GM12878 (cell line): ENCODE measurements at regions not wholly inside any gene's neighbourhood (a gene's known extent, or its start where the extent isn't known, plus 50 kb on each side); places are given as distances from the start of the nearest gene placed in this dataset.

Experiments used
- ATAC-seq: fragments of 200-7000 bp; cut with Tn5 transposase; 3 replicates; pipeline ENCODE4 v1.9.1; 2020; ENCODE audit warnings: mild to moderate bottlenecking, moderate library complexity
- BruUV-seq: library from RNA; stranded (reverse); fragments of 400-500 nt; replicated peaks from 2 replicates; lab custom pipeline; 2021; lab: Mats Ljungman, UMichigan
- CTCF ChIA-PET: fragments of 300-600 bp; sonication (Branson Sonifier 250); formaldehyde crosslinking; extraction: SDS; loops from one replicate; lab custom pipeline; 2021; ENCODE audit warnings: inconsistent platforms; lab: Yijun Ruan, JAX
- POLR2A ChIA-PET: fragments of 350-600 bp; formaldehyde crosslinking; extraction: SDS; loops from one replicate; lab custom pipeline; 2021; ENCODE audit warnings: inconsistent platforms; lab: Charles Lee
- RAD21 ChIA-PET: fragments of 300-600 bp; sonication (Branson Sonifier 250); formaldehyde crosslinking; loops from one replicate; lab custom pipeline; 2023; ENCODE audit warnings: antibody characterized with exemption; ENCODE audit not compliant: unreplicated experiment; lab: Charles Lee
- SMC1A ChIA-PET: fragments of 300-600 bp; sonication (Branson Sonifier 250); formaldehyde crosslinking; loops from one replicate; lab custom pipeline; 2023; ENCODE audit not compliant: unreplicated experiment, uncharacterized antibody; lab: Charles Lee
- DNase-seq: peaks from one replicate; pipeline ENCODE4 v3.0.0-alpha.2; 2011; ENCODE audit warnings: low read depth, low spot score
- FAIRE-seq: peaks from 3 replicates; lab custom pipeline; 2011; peaks lifted over from hg19 to GRCh38; lab: Jason Lieb, UNC
- H2AFZ ChIP-seq: 2 replicates; pipeline ENCODE4 v1.6.0; 2011; ENCODE audit warnings: low read depth, low read length, control low read depth; ENCODE audit not compliant: control insufficient read depth
- H3K27ac ChIP-seq: 2 replicates; pipeline ENCODE4 v1.5.1; 2011; ENCODE audit warnings: control low read depth; ENCODE audit not compliant: control insufficient read depth, insufficient read depth
- H3K27me3 ChIP-seq, 2 experiments: replicated peaks in 1 of 2; 2 replicates each; pipeline versions ENCODE4 v1.6.0 to v1.6.1; 2011; ENCODE audit warnings: low read length in 1 of 2; ENCODE audit not compliant: control insufficient read depth in 2 of 2, insufficient read depth in 2 of 2
- H3K36me3 ChIP-seq, 2 experiments: 2 replicates each; pipeline ENCODE4 v1.5.1; 2011; ENCODE audit warnings: low read length in 1 of 2; ENCODE audit not compliant: control insufficient read depth in 2 of 2, insufficient read depth in 2 of 2
- H3K4me1 ChIP-seq: 2 replicates; pipeline ENCODE4 v1.6.1; 2011; ENCODE audit warnings: mild to moderate bottlenecking, low read length, moderate library complexity, mixed read lengths; ENCODE audit not compliant: control insufficient read depth, insufficient read depth
- H3K4me2 ChIP-seq: 2 replicates; pipeline ENCODE4 v1.6.0; 2011; ENCODE audit warnings: control low read depth; ENCODE audit not compliant: control insufficient read depth, insufficient read depth
- H3K4me3 ChIP-seq: fragments of 200-600 bp; sonication (generic); 2 replicates; pipeline ENCODE4 v1.5.1; 2016
- H3K79me2 ChIP-seq: 2 replicates; pipeline ENCODE4 v1.6.0; 2011; ENCODE audit warnings: low read length; ENCODE audit not compliant: control insufficient read depth, insufficient read depth
- H3K9ac ChIP-seq: 2 replicates; pipeline ENCODE4 v1.8.0; 2011; ENCODE audit warnings: low read length, control low read depth, mixed read lengths; ENCODE audit not compliant: control insufficient read depth, insufficient read depth
- H3K9me3 ChIP-seq: replicated peaks from 3 replicates; pipeline ENCODE4 v1.5.1; 2011; ENCODE audit warnings: mild to moderate bottlenecking, low read length; ENCODE audit not compliant: control insufficient read depth, insufficient read depth
- H4K20me1 ChIP-seq: 2 replicates; pipeline ENCODE4 v1.6.0; 2011; ENCODE audit not compliant: control insufficient read depth, insufficient read depth
- DPF2 ChIP-seq: fragments of 450-650 bp; IDR thresholded peaks from 2 replicates; pipeline ENCODE4 v1.6.1; 2017; ENCODE audit warnings: mild to moderate bottlenecking
- E4F1 ChIP-seq: fragments of 450-650 bp; IDR thresholded peaks from 2 replicates; pipeline ENCODE4 v1.6.1; 2018; ENCODE audit warnings: borderline replicate concordance, mild to moderate bottlenecking; ENCODE audit not compliant: partially characterized antibody
- FOS ChIP-seq: IDR thresholded peaks from 3 replicates; pipeline ENCODE4 v1.6.1; 2011; ENCODE audit warnings: borderline replicate concordance; ENCODE audit not compliant: insufficient read length; ENCODE audit errors: extremely low read depth
- IKZF2 ChIP-seq, 2 experiments: fragments of 450-650 bp; IDR thresholded peaks; 2 replicates each; pipeline ENCODE4 v1.6.1; 2017; ENCODE audit warnings: mild to moderate bottlenecking in 2 of 2, moderate library complexity in 2 of 2
- PAX5 ChIP-seq: IDR thresholded peaks from 2 replicates; pipeline ENCODE4 v1.6.1; 2011; ENCODE audit warnings: low read depth, low read length, borderline replicate concordance
- RFX5 ChIP-seq: IDR thresholded peaks from 2 replicates; pipeline ENCODE4 v1.6.1; 2011; ENCODE audit warnings: low read depth, low read length, improper control_type of control experiment
- TBL1XR1 ChIP-seq: IDR thresholded peaks from 2 replicates; pipeline ENCODE4 v1.6.1; 2012; ENCODE audit warnings: low read depth, low read length, improper control_type of control experiment
- ZBTB4 ChIP-seq: fragments of 450-650 bp; formaldehyde crosslinking; IDR thresholded peaks from 2 replicates; pipeline ENCODE4 v1.4.0; 2022; ENCODE audit warnings: mild to moderate bottlenecking, moderate library complexity
- WGBS: methylation state at CpG from one replicate; pipeline ENCODE4 v1.1.6; 2016; ENCODE audit warnings: low lambda C conversion rate; ENCODE audit not compliant: insufficient replicate concordance, insufficient coverage; ENCODE audit errors: missing lambda C conversion rate; 5-methylcytosine and 5-hydroxymethylcytosine counted together
- in situ Hi-C: fragments of 300-500 bp; cut with MboI; formaldehyde crosslinking; loops from 9 replicates; pipeline ENCODE4 v1.14.3; 2018; ENCODE audit warnings: mixed read lengths
- intact Hi-C: fragments of 100-400 bp; cut with micrococcal nuclease; formaldehyde crosslinking; loops from one replicate; pipeline ENCODE4 v1.14.2; 2022; ENCODE audit not compliant: unreplicated experiment

- no peak for TF ChIP-seq FOS
- TF ChIP-seq IKZF2 (IDR thresholded peaks at IDR 0.05) = no peak
- TF ChIP-seq PAX5 = no peak
- no peak for TF ChIP-seq ZBTB4 (CRISPR knock-in tag)
- TF ChIP-seq, all 136 proteins: peak for 0
Observed at GRCh38 chr7:106486331-106486730, 174.6 kb downstream of the CCDC71L start (continued).

- FAIRE-seq = no peak
- POLR2A ChIA-PET = no interaction called here
- in situ Hi-C loops (no loop called here), intact Hi-C loops (no loop called here)
- Histone ChIP-seq H3K27ac (no peak overlapping the region), H4K20me1 (no peaks in the 10 kb centered on the region), H3K9ac (no peak overlapping the region), H3K4me1 (peaks cover 4% of the 10 kb centered on the region), H3K79me2 (no peaks in the 10 kb centered on the region), H3K4me2 (no peak overlapping the region), H2AFZ (no peak overlapping the region), H3K27me3 (no peaks in the 10 kb centered on the region), H3K36me3 (no peaks in the 10 kb centered on the region), H3K4me3 (no peak overlapping the region), H3K9me3 (no peaks in the 10 kb centered on the region; the same call in 2 of the 3 replicates)
- DNase-seq = no peak
- CTCF ChIA-PET = interaction anchor here (0.8 to 3.2 kb wide), 5 partner anchors 11 to 309 kb away, joined by 3 to 12 read pairs (median 4); no protein-coding TSS in a partner anchor
- SMC1A ChIA-PET = interaction anchor here (1.7 to 3.9 kb wide), 5 partner anchors 18 to 309 kb away, joined by 4 to 13 read pairs (median 5); no protein-coding TSS in a partner anchor
- no TSS peak for BruUV-seq
- no peak for TF ChIP-seq TBL1XR1
- no peak for TF ChIP-seq DPF2
- no peak for TF ChIP-seq E4F1
- no peak for TF ChIP-seq RFX5
- RAD21 ChIA-PET = interaction anchor here (1.3 kb wide), 1 partner anchor 19 kb away, joined by 4 read pairs; no protein-coding TSS in a partner anchor
- no peak for ATAC-seq
- WGBS = 44% methylated on average over 1 of the region's 1 CpG
Observed at GRCh38 chr7:106485919-106486318, 175.0 kb downstream of the CCDC71L start.
